GM18505 (cell line): ENCODE measurements at regions not wholly inside any gene's neighbourhood (a gene's known extent, or its start where the extent isn't known, plus 50 kb on each side); places are given as distances from the start of the nearest gene placed in this dataset.

Experiments used
- ATAC-seq: cut with Tn5 transposase; IDR thresholded peaks from one replicate; pipeline ENCODE4 v1.9.1; 2021; ENCODE audit not compliant: unreplicated experiment
- POLR2A ChIP-seq: IDR thresholded peaks from 4 replicates; pipeline ENCODE4 v1.6.1; 2011; ENCODE audit warnings: borderline replicate concordance; ENCODE audit not compliant: insufficient read depth, insufficient read length; ENCODE audit errors: extremely low read depth

GRCh38 chr9:129411501-129412175 lies 209.3 kb downstream of the C9orf50 start:
- ATAC-seq, result no peak

GRCh38 chr9:129410226-129410625 lies 210.7 kb downstream of the C9orf50 start:
- no peak for TF ChIP-seq POLR2A
- no peak for ATAC-seq

More at GRCh38 chr9:129411501-129412175, 209.3 kb downstream of the C9orf50 start:
- no peak for TF ChIP-seq POLR2A

GRCh38 chr9:129408535-129409215 lies 212.2 kb downstream of the C9orf50 start:
- no peak for TF ChIP-seq POLR2A
- no peak for ATAC-seq

- no peak for TF ChIP-seq POLR2A
- no peak for ATAC-seq
These were observed 212.9 kb downstream of the C9orf50 start for GRCh38 chr9:129407905-129408452.

- no peak for TF ChIP-seq POLR2A
- ATAC-seq, result no peak
These were observed 214.3 kb downstream of the C9orf50 start for GRCh38 chr9:129406278-129407225.

- no peak for TF ChIP-seq POLR2A
- ATAC-seq, result no peak
These were observed 215.1 kb downstream of the C9orf50 start for GRCh38 chr9:129405827-129406213.

GRCh38 chr9:129405089-129405826 lies 215.6 kb downstream of the C9orf50 start:
- no peak for TF ChIP-seq POLR2A
- no peak for ATAC-seq

GRCh38 chr9:129404621-129405020 lies 216.3 kb downstream of the C9orf50 start:
- no peak for TF ChIP-seq POLR2A
- no peak for ATAC-seq

- no peak for ATAC-seq
- no peak for TF ChIP-seq POLR2A
These were observed 216.9 kb downstream of the C9orf50 start for GRCh38 chr9:129403779-129404620.

- no peak for TF ChIP-seq POLR2A
- ATAC-seq, result no peak
These were observed 217.7 kb downstream of the C9orf50 start for GRCh38 chr9:129402931-129403778.

GRCh38 chr9:129402371-129402739 lies 218.5 kb downstream of the C9orf50 start:
- no peak for TF ChIP-seq POLR2A
- ATAC-seq, result no peak
